KMS-11 (cell line): ENCODE measurements at regions not wholly inside any gene's neighbourhood (a gene's known extent, or its start where the extent isn't known, plus 50 kb on each side); places are given as distances from the start of the nearest gene placed in this dataset.

Experiments used
- H2AFZ ChIP-seq: fragments of 200-600 bp; sonication (generic); 2 replicates; pipeline ENCODE4 v1.6.1; 2016; ENCODE audit warnings: antibody characterized with exemption, mixed run types, low read depth
- H3K27ac ChIP-seq: fragments of 200-600 bp; sonication (generic); 2 replicates; pipeline ENCODE4 v1.6.1; 2016; ENCODE audit warnings: mild to moderate bottlenecking, mixed run types
- H3K27me3 ChIP-seq: fragments of 200-600 bp; sonication (generic); 2 replicates; pipeline ENCODE4 v1.6.1; 2017; ENCODE audit warnings: mild to moderate bottlenecking, low read depth, mixed run types, moderate library complexity; ENCODE audit not compliant: insufficient read depth
- H3K36me3 ChIP-seq: fragments of 200-600 bp; sonication (generic); 2 replicates; pipeline ENCODE4 v1.6.1; 2017; ENCODE audit warnings: mild to moderate bottlenecking, mixed run types; ENCODE audit not compliant: insufficient read depth
- H3K4me1 ChIP-seq: fragments of 200-600 bp; sonication (generic); 2 replicates; pipeline ENCODE4 v1.6.1; 2016; ENCODE audit warnings: mild to moderate bottlenecking, low read depth, mixed run types; ENCODE audit not compliant: poor library complexity, severe bottlenecking
- H3K4me2 ChIP-seq: fragments of 200-600 bp; sonication (generic); 2 replicates; pipeline ENCODE4 v1.7.0; 2016; ENCODE audit warnings: mild to moderate bottlenecking, mixed run types
- H3K4me3 ChIP-seq: fragments of 200-600 bp; sonication (generic); IDR thresholded peaks from 2 replicates; pipeline ENCODE4 v1.6.1; 2017; ENCODE audit warnings: low read depth, low read length, mixed read lengths; ENCODE audit not compliant: insufficient read depth
- H3K79me2 ChIP-seq: fragments of 200-600 bp; sonication (generic); 2 replicates; pipeline ENCODE4 v1.6.1; 2016; ENCODE audit warnings: low read depth, mixed run types; ENCODE audit not compliant: insufficient read depth
- H3K9ac ChIP-seq: fragments of 200-600 bp; sonication (generic); 2 replicates; pipeline ENCODE4 v1.6.1; 2016; ENCODE audit warnings: mild to moderate bottlenecking, mixed run types
- H4K20me1 ChIP-seq: fragments of 200-600 bp; sonication (generic); 2 replicates; pipeline ENCODE4 v1.6.1; 2016; ENCODE audit warnings: mild to moderate bottlenecking, mixed run types; ENCODE audit not compliant: insufficient read depth
- CTCF ChIP-seq: fragments of 200-600 bp; sonication (generic); conservative IDR thresholded peaks from 2 replicates; pipeline ENCODE4 v1.6.1; 2017; ENCODE audit warnings: low read depth, mild to moderate bottlenecking, antibody characterized with exemption, low read length, moderate library complexity, mixed read lengths

- Histone ChIP-seq H3K79me2 (no peaks in the 10 kb centered on the region), H4K20me1 (no peaks in the 10 kb centered on the region), H3K4me3 (no peak overlapping the region), H3K27ac (no peak overlapping the region), H3K4me1 (no peaks in the 10 kb centered on the region), H3K4me2 (no peak overlapping the region), H3K36me3 (no peaks in the 10 kb centered on the region), H3K9ac (no peak overlapping the region), H3K27me3 (no peaks in the 10 kb centered on the region), H2AFZ (no peak overlapping the region)
- TF ChIP-seq CTCF, result no peak
These were observed 883.1 kb upstream of the KLHL29 start for GRCh38 chr2:22501851-22502250.

GRCh38 chr2:22513563-22513962 lies 871.4 kb upstream of the KLHL29 start:
- no peak for TF ChIP-seq CTCF
- Histone ChIP-seq H3K9ac (no peak overlapping the region), H3K36me3 (no peaks in the 10 kb centered on the region), H3K27me3 (no peaks in the 10 kb centered on the region), H4K20me1 (no peaks in the 10 kb centered on the region), H3K4me3 (no peak overlapping the region), H3K4me1 (no peaks in the 10 kb centered on the region), H3K4me2 (no peak overlapping the region), H3K27ac (no peak overlapping the region), H3K79me2 (no peaks in the 10 kb centered on the region), H2AFZ (no peak overlapping the region)

GRCh38 chr2:22517141-22517540 lies 867.8 kb upstream of the KLHL29 start:
- Histone ChIP-seq H2AFZ (no peak overlapping the region), H4K20me1 (no peaks in the 10 kb centered on the region), H3K79me2 (no peaks in the 10 kb centered on the region), H3K4me3 (no peak overlapping the region), H3K36me3 (no peaks in the 10 kb centered on the region), H3K9ac (no peak overlapping the region), H3K27ac (no peak overlapping the region), H3K4me1 (no peaks in the 10 kb centered on the region), H3K4me2 (no peak overlapping the region), H3K27me3 (no peaks in the 10 kb centered on the region)
- TF ChIP-seq CTCF, result no peak

GRCh38 chr2:22518641-22519040 lies 866.3 kb upstream of the KLHL29 start:
- no peaks in the 10 kb centered on the region for H4K20me1 ChIP-seq
- H3K27me3 ChIP-seq, result no peaks in the 10 kb centered on the region
- no peak for TF ChIP-seq CTCF
- H3K4me2 ChIP-seq, result no peak overlapping the region
- H3K36me3 ChIP-seq, result no peaks in the 10 kb centered on the region
- no peak overlapping the region for H3K4me3 ChIP-seq
- no peak overlapping the region for H2AFZ ChIP-seq
- no peak overlapping the region for H3K9ac ChIP-seq
- H3K4me1 ChIP-seq, result no peaks in the 10 kb centered on the region
- no peaks in the 10 kb centered on the region for H3K79me2 ChIP-seq
- H3K27ac ChIP-seq, result no peak overlapping the region
